LNCaP clone FGC (cell line): ENCODE measurements at regions not wholly inside any gene's neighbourhood (a gene's known extent, or its start where the extent isn't known, plus 50 kb on each side); places are given as distances from the start of the nearest gene placed in this dataset.

Experiments
- DNase-seq: peaks from one replicate; pipeline ENCODE4 v3.0.0-alpha.2; 2011; ENCODE audit warnings: low read depth
- H3K4me3 ChIP-seq: 2 replicates; pipeline ENCODE4 v1.5.1; 2011; ENCODE audit warnings: mild to moderate bottlenecking, low read depth, low read length, control low read depth
- CTCF ChIP-seq: IDR thresholded peaks from 2 replicates; pipeline ENCODE4 v1.5.1; 2012; ENCODE audit warnings: mild to moderate bottlenecking; ENCODE audit not compliant: control insufficient read depth, insufficient read depth; ENCODE audit errors: extremely low read depth

GRCh38 chr4:102143433-102143832 is 201.8 kb downstream of the SLC39A8 start:
- TF ChIP-seq CTCF: no peak
- H3K4me3 ChIP-seq: no peak overlapping the region
- DNase-seq: no peak

- no peak for TF ChIP-seq CTCF
- H3K4me3 ChIP-seq: no peak overlapping the region
- no peak for DNase-seq
Observed at GRCh38 chr4:102141842-102142241, 203.4 kb downstream of the SLC39A8 start.

GRCh38 chr4:102139932-102140331 is 205.3 kb downstream of the SLC39A8 start:
- no peak for TF ChIP-seq CTCF
- H3K4me3 ChIP-seq: no peak overlapping the region
- no peak for DNase-seq

GRCh38 chr4:102139132-102139573 is 206.1 kb downstream of the SLC39A8 start:
- DNase-seq: peak; percentile 31
- H3K4me3 ChIP-seq: no peak overlapping the region
- no peak for TF ChIP-seq CTCF

GRCh38 chr4:102137217-102137616 is 208.1 kb downstream of the SLC39A8 start:
- TF ChIP-seq CTCF: no peak
- H3K4me3 ChIP-seq: no peak overlapping the region
- DNase-seq: no peak

- no peak for DNase-seq
- H3K4me3 ChIP-seq: no peak overlapping the region
- TF ChIP-seq CTCF: no peak
Observed at GRCh38 chr4:102129810-102130209, 215.5 kb downstream of the SLC39A8 start.
